IMR-90 (cell line): ENCODE measurements at regions not wholly inside any gene's neighbourhood (a gene's known extent, or its start where the extent isn't known, plus 50 kb on each side); places are given as distances from the start of the nearest gene placed in this dataset.

Source experiments
- ATAC-seq: fragments of 200-7000 bp; cut with Tn5 transposase; 2 replicates; pipeline ENCODE4 v1.9.1; 2020; ENCODE audit warnings: low read depth, mild to moderate bottlenecking, moderate library complexity
- BruUV-seq: library from RNA; stranded (reverse); fragments of 400-500 nt; replicated peaks from 2 replicates; lab custom pipeline; 2021; lab: Mats Ljungman, UMichigan
- CTCF ChIA-PET: fragments of 300-600 bp; formaldehyde crosslinking; extraction: SDS; loops from one replicate; lab custom pipeline; 2021; ENCODE audit warnings: antibody characterized with exemption; lab: Yijun Ruan, JAX
- POLR2A ChIA-PET: fragments of 300-600 bp; sonication (Branson Sonifier 250); formaldehyde crosslinking; loops from one replicate; lab custom pipeline; 2022; ENCODE audit warnings: antibody characterized with exemption; ENCODE audit not compliant: unreplicated experiment; lab: Charles Lee
- DNase-seq: peaks from one replicate; pipeline ENCODE4 v3.0.0; 2013
- H2AFZ ChIP-seq: replicated peaks from 2 replicates; pipeline ENCODE3; 2013; ENCODE audit warnings: low read length, mild to moderate bottlenecking; ENCODE audit not compliant: poor library complexity
- H2AK5ac ChIP-seq: 2 replicates; pipeline ENCODE4 v1.6.1; 2013; ENCODE audit warnings: low read depth, low read length, inconsistent platforms
- H2AK9ac ChIP-seq: replicated peaks from 2 replicates; pipeline ENCODE3; 2013; ENCODE audit warnings: mild to moderate bottlenecking, low read depth, low read length, moderate library complexity; ENCODE audit not compliant: poor library complexity
- H2BK120ac ChIP-seq: 2 replicates; pipeline ENCODE4 v1.6.1; 2013; ENCODE audit warnings: low read depth, low read length, inconsistent platforms
- H2BK15ac ChIP-seq: 3 replicates; pipeline ENCODE4 v1.6.1; 2013; ENCODE audit warnings: low read depth, low read length, inconsistent platforms
- H2BK20ac ChIP-seq: 2 replicates; pipeline ENCODE4 v1.6.1; 2013; ENCODE audit warnings: low read depth, mild to moderate bottlenecking, inconsistent platforms, low read length, moderate library complexity
- H2BK5ac ChIP-seq: 2 replicates; pipeline ENCODE4 v1.6.1; 2013; ENCODE audit warnings: mild to moderate bottlenecking, low read depth, low read length, inconsistent platforms; ENCODE audit not compliant: poor library complexity, severe bottlenecking
- H3K14ac ChIP-seq: replicated peaks from 2 replicates; pipeline ENCODE4 v1.6.1; 2013; ENCODE audit warnings: low read depth, low read length, inconsistent platforms
- H3K18ac ChIP-seq: 2 replicates; pipeline ENCODE4 v1.6.1; 2013; ENCODE audit warnings: low read depth, low read length, control low read depth
- H3K23ac ChIP-seq: 2 replicates; pipeline ENCODE4 v1.6.1; 2013; ENCODE audit warnings: low read depth, low read length, inconsistent platforms
- H3K27ac ChIP-seq: 2 replicates; pipeline ENCODE4 v1.5.1; 2013; ENCODE audit warnings: mild to moderate bottlenecking, control low read depth, low read length; ENCODE audit not compliant: insufficient read depth
- H3K27me3 ChIP-seq: 2 replicates; pipeline ENCODE4 v1.6.1; 2013; ENCODE audit warnings: low read length; ENCODE audit not compliant: control insufficient read depth, insufficient read depth
- H3K36me3 ChIP-seq: 2 replicates; pipeline ENCODE4 v1.6.1; 2013; ENCODE audit warnings: low read length, mixed read lengths; ENCODE audit not compliant: control insufficient read depth, insufficient read depth
- H3K4ac ChIP-seq: 2 replicates; pipeline ENCODE4 v1.6.1; 2013; ENCODE audit warnings: low read depth, low read length, inconsistent platforms
- H3K4me1 ChIP-seq: 2 replicates; pipeline ENCODE4 v1.6.1; 2013; ENCODE audit warnings: low read length, mixed read lengths; ENCODE audit not compliant: control insufficient read depth, insufficient read depth
- H3K4me2 ChIP-seq: 2 replicates; pipeline ENCODE4 v1.6.1; 2013; ENCODE audit warnings: low read depth, mild to moderate bottlenecking, control low read depth, low read length, moderate library complexity
- H3K4me3 ChIP-seq: 2 replicates; pipeline ENCODE4 v1.5.1; 2013; ENCODE audit warnings: low read depth, mild to moderate bottlenecking, control low read depth, low read length, moderate library complexity; ENCODE audit not compliant: insufficient read depth
- H3K56ac ChIP-seq: 2 replicates; pipeline ENCODE4 v1.6.1; 2013; ENCODE audit warnings: low read length, inconsistent platforms; ENCODE audit not compliant: insufficient read depth; ENCODE audit errors: extremely low read depth
- H3K79me1 ChIP-seq, 2 experiments: 2 replicates each; pipeline ENCODE4 v1.6.1; 2013; ENCODE audit warnings: low read length in 2 of 2, inconsistent platforms in 1 of 2, low read depth in 1 of 2
- H3K9ac ChIP-seq: 2 replicates; pipeline ENCODE4 v1.6.1; 2013; ENCODE audit warnings: low read depth, low read length, control low read depth
- H3K9me1 ChIP-seq: 2 replicates; pipeline ENCODE4 v1.6.1; 2013; ENCODE audit warnings: low read length, inconsistent platforms; ENCODE audit not compliant: insufficient read depth
- H3K9me3 ChIP-seq: 2 replicates; pipeline ENCODE4 v1.6.1; 2013; ENCODE audit warnings: low read length; ENCODE audit not compliant: control insufficient read depth, insufficient read depth
- H4K20me1 ChIP-seq: 2 replicates; pipeline ENCODE4 v1.6.1; 2013; ENCODE audit warnings: low read length, inconsistent platforms; ENCODE audit not compliant: insufficient read depth
- H4K5ac ChIP-seq: 2 replicates; pipeline ENCODE4 v1.6.1; 2013; ENCODE audit warnings: mild to moderate bottlenecking, low read depth, low read length, control low read depth
- H4K8ac ChIP-seq, 2 experiments: 2 replicates each; pipeline ENCODE4 v1.6.1; 2013; ENCODE audit warnings: low read depth in 2 of 2, low read length in 2 of 2, control low read depth in 1 of 2, inconsistent platforms in 1 of 2
- H4K91ac ChIP-seq: 2 replicates; pipeline ENCODE4 v1.6.1; 2013; ENCODE audit warnings: low read depth, low read length, inconsistent platforms; ENCODE audit not compliant: insufficient read depth
- CEBPB ChIP-seq: IDR thresholded peaks from 2 replicates; pipeline ENCODE4 v1.6.1; 2012; ENCODE audit warnings: low read depth, low read length, improper control_type of control experiment
- CHD1 ChIP-seq: IDR thresholded peaks from 2 replicates; pipeline ENCODE4 v1.6.1; 2012; ENCODE audit warnings: low read depth, low read length, improper control_type of control experiment
- MAZ ChIP-seq: IDR thresholded peaks from 2 replicates; pipeline ENCODE4 v1.6.1; 2012; ENCODE audit warnings: low read depth, mild to moderate bottlenecking, low read length, improper control_type of control experiment, moderate library complexity, borderline replicate concordance
- NFE2L2 ChIP-seq: fragments of 150-350 bp; IDR thresholded peaks from 2 replicates; pipeline ENCODE4 v1.6.1; 2016; ENCODE audit warnings: low read depth, mild to moderate bottlenecking, low read length
- RAD21 ChIP-seq: IDR thresholded peaks from 2 replicates; pipeline ENCODE4 v1.6.1; 2012; ENCODE audit warnings: low read length, improper control_type of control experiment
- SMC3 ChIP-seq: fragments of 150-350 bp; IDR thresholded peaks from 2 replicates; pipeline ENCODE4 v1.6.1; 2016; ENCODE audit warnings: low read depth, mild to moderate bottlenecking, antibody characterized with exemption, low read length, moderate library complexity
- WGBS, 2 experiments: methylation state at CpG; one replicate each; pipeline versions ENCODE4 v1.1.5 to v1.1.7; 2013; ENCODE audit warnings: missing lambda C conversion rate in 2 of 2; ENCODE audit not compliant: insufficient read length in 1 of 2; ENCODE audit errors: extremely low coverage in 2 of 2; 5-methylcytosine and 5-hydroxymethylcytosine counted together
- dilution Hi-C: fragments of 300-500 bp; cut with HindIII; formaldehyde crosslinking; loops from one replicate; pipeline ENCODE4 v1.14.3; 2018; ENCODE audit warnings: low sequenced_read_pairs; ENCODE audit not compliant: unreplicated experiment
- in situ Hi-C: fragments of 300-500 bp; cut with MboI; formaldehyde crosslinking; loops from 3 replicates; pipeline ENCODE4 v1.14.3; 2019; ENCODE audit warnings: low sequenced_read_pairs, inconsistent platforms, mixed read lengths
- intact Hi-C: fragments of 100-400 bp; cut with micrococcal nuclease; formaldehyde crosslinking; loops from 2 replicates; pipeline ENCODE4 v1.10.0; 2022

DNA sequence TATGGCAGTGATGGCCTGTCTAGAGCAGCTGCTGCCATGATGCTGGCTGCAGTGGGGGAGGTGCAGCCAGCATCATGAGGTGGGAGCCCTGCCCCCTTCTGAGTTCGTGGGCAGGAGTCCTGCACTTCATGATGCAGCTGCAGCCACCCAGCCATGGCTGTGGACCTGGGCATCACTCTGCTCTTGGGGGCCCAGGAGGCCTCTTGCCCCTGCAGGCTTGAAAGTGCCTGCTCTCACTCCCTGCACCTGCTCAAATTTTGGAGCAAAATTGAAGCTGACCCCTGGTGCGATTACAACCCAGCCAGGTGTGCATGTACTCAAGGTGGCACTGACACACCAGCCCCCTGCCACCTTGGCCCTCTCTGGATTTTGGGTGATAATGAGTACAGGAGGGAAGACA lies 712.9 kb downstream of the NUP35 start:
- H3K4me1 ChIP-seq = no peaks in the 10 kb centered on the region
- H3K9me1 ChIP-seq = no peaks in the 10 kb centered on the region
- no peak overlapping the region for H2BK5ac ChIP-seq
- BruUV-seq = no TSS peak
- H2BK120ac ChIP-seq = no peak overlapping the region
- no peak overlapping the region for H2AK5ac ChIP-seq
- TF ChIP-seq NFE2L2 (no peak), SMC3 (no peak), CHD1 (no peak), CEBPB (no peak), RAD21 (no peak), MAZ (no peak)
- H3K4ac ChIP-seq = no peak overlapping the region
- 20% methylated on average over 2 of the region's 2 CpGs; no CpG with 5 or more reads in 1 of the 2 experiments for WGBS, 2 experiments
- H2BK20ac ChIP-seq = no peak overlapping the region
- H3K14ac ChIP-seq = no peak overlapping the region
- in situ Hi-C loops (no loop called here), dilution Hi-C loops (no loop called here), intact Hi-C loops (no loop called here)
- no peak overlapping the region for H3K4me3 ChIP-seq
- no peak overlapping the region for H3K18ac ChIP-seq
- POLR2A ChIA-PET = no interaction called here
- no peak overlapping the region for H4K91ac ChIP-seq
- peaks cover 24% of the 10 kb centered on the region; the same call in 1 of the 2 replicates for H3K9me3 ChIP-seq
- no peak overlapping the region for H3K27ac ChIP-seq
- ATAC-seq (no peak), DNase-seq (no peak)
- H3K9ac ChIP-seq = no peak overlapping the region
- no peak overlapping the region for H4K5ac ChIP-seq
- no peak overlapping the region for H3K56ac ChIP-seq
- no peaks in the 10 kb centered on the region for H3K79me1 ChIP-seq
- H4K20me1 ChIP-seq = no peaks in the 10 kb centered on the region
- no peak overlapping the region for H3K4me2 ChIP-seq
- no peak overlapping the region for H3K23ac ChIP-seq
- CTCF ChIA-PET = no interaction called here
- H2AFZ ChIP-seq = no peak overlapping the region
- H2AK9ac ChIP-seq = no peak overlapping the region
- H3K36me3 ChIP-seq = no peaks in the 10 kb centered on the region
- no peaks in the 10 kb centered on the region for H3K27me3 ChIP-seq
- no peak overlapping the region for H4K8ac ChIP-seq
- H2BK15ac ChIP-seq = no peak overlapping the region
